Retinal pigment epithelial cell (primary cell): ENCODE measurements at regions not wholly inside any gene's neighbourhood (a gene's known extent, or its start where the extent isn't known, plus 50 kb on each side); places are given as distances from the start of the nearest gene placed in this dataset.

Source experiments
- DNase-seq: peaks from one replicate; pipeline ENCODE4 v3.0.0-alpha.2; 2010; ENCODE audit warnings: low read depth
- H3K4me3 ChIP-seq: 2 replicates; pipeline ENCODE4 v1.5.1; 2011; ENCODE audit warnings: mild to moderate bottlenecking, low read length, control low read depth, moderate library complexity
- CTCF ChIP-seq: conservative IDR thresholded peaks from 2 replicates; pipeline ENCODE4 v1.5.1; 2011; ENCODE audit warnings: low read depth, low read length, control low read depth, inconsistent platforms

GRCh38 chr13:107778094-107778493 is 437.2 kb downstream of the LIG4 start:
- TF ChIP-seq CTCF = no peak
- no peak for DNase-seq
- no peak overlapping the region for H3K4me3 ChIP-seq

GRCh38 chr13:107770541-107770940 is 444.8 kb downstream of the LIG4 start:
- no peak overlapping the region for H3K4me3 ChIP-seq
- no peak for TF ChIP-seq CTCF
- DNase-seq = peak; percentile 35

DNA sequence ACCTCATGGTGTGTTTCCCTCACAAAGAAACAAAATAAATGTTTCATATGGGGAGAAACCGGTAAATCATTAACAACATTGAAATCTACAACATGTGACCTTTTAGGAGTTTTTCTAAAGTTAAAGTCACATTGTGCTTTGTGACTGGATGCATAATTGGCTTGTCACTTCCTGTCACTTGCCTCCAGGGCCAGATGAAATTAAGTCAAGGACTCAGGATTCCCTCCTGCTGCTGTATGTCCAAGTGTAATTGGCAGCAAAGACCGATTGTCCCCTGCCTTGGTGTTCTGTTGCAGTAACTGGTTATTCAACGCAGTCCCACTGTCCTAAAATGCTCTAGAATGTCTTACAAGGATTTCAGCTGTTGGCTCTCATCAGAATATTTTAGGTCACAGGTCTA is 448.2 kb downstream of the LIG4 start:
- no peak for DNase-seq
- TF ChIP-seq CTCF = no peak
- no peak overlapping the region for H3K4me3 ChIP-seq

GRCh38 chr13:107765724-107766401 is 449.5 kb downstream of the LIG4 start:
- no peak overlapping the region for H3K4me3 ChIP-seq
- no peak for DNase-seq
- TF ChIP-seq CTCF = no peak

GRCh38 chr13:107764046-107764445 is 451.3 kb downstream of the LIG4 start:
- DNase-seq = no peak
- no peak overlapping the region for H3K4me3 ChIP-seq
- no peak for TF ChIP-seq CTCF

- no peak overlapping the region for H3K4me3 ChIP-seq
- no peak for DNase-seq
- TF ChIP-seq CTCF = no peak
Observed at GRCh38 chr13:107753748-107754147, 461.6 kb downstream of the LIG4 start.

DNA sequence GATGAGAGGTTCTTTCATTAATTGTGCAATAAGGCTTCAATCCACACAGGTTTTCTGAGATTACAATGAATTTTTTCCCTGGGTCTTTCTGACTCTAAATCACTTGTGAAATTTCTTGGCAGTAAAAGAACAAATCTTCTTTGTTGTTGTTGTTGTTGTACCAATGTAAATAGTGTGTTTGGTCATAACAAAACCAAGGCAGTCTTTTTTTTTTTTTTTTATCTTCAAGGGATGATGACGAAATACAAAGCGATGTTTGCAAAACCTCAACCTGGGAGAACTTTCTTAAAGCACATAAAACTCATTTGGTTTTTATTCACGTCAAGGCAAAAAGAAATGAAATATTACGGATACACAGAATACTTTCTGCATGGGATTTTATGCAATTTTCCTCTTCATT is 462.0 kb downstream of the LIG4 start:
- TF ChIP-seq CTCF = no peak
- DNase-seq = no peak
- H3K4me3 ChIP-seq = no peak overlapping the region
